Mesendoderm (in vitro differentiated cells): ENCODE measurements at regions not wholly inside any gene's neighbourhood (a gene's known extent, or its start where the extent isn't known, plus 50 kb on each side); places are given as distances from the start of the nearest gene placed in this dataset.

Experiments
- DNase-seq: peaks from one replicate; pipeline ENCODE4 v3.0.0; 2013
- H2AK5ac ChIP-seq: 2 replicates; pipeline ENCODE4 v1.6.1; 2013; ENCODE audit warnings: low read length, inconsistent platforms
- H2BK120ac ChIP-seq: 2 replicates; pipeline ENCODE4 v1.6.1; 2013; ENCODE audit warnings: low read depth, mild to moderate bottlenecking, low read length, moderate library complexity, mixed read lengths
- H2BK15ac ChIP-seq: replicated peaks from 2 replicates; pipeline ENCODE4 v1.6.1; 2013; ENCODE audit warnings: low read depth, mild to moderate bottlenecking, moderate library complexity
- H2BK5ac ChIP-seq: 2 replicates; pipeline ENCODE4 v1.6.1; 2013; ENCODE audit warnings: low read length, inconsistent platforms
- H3K18ac ChIP-seq: 2 replicates; pipeline ENCODE4 v1.6.1; 2013; ENCODE audit warnings: mild to moderate bottlenecking, low read length, mixed read lengths
- H3K23ac ChIP-seq: one replicate; pipeline ENCODE4 v1.6.1; 2013; ENCODE audit warnings: low read length
- H3K27ac ChIP-seq: 2 replicates; pipeline ENCODE4 v1.5.1; 2013; ENCODE audit warnings: low read depth, mild to moderate bottlenecking, inconsistent platforms, low read length, moderate library complexity
- H3K27me3 ChIP-seq: 2 replicates; pipeline ENCODE4 v1.6.1; 2013; ENCODE audit warnings: low read length, control low read depth, mild to moderate bottlenecking, inconsistent platforms; ENCODE audit not compliant: insufficient read depth, poor library complexity
- H3K36me3 ChIP-seq: 2 replicates; pipeline ENCODE4 v1.6.1; 2013; ENCODE audit warnings: low read length, inconsistent platforms; ENCODE audit not compliant: control insufficient read depth, insufficient read depth
- H3K4ac ChIP-seq: one replicate; pipeline ENCODE4 v1.6.1; 2013; ENCODE audit warnings: low read depth, mild to moderate bottlenecking, low read length, moderate library complexity
- H3K4me1 ChIP-seq: 2 replicates; pipeline ENCODE4 v1.6.1; 2013; ENCODE audit warnings: low read depth, low read length, inconsistent platforms; ENCODE audit not compliant: control insufficient read depth
- H3K4me2 ChIP-seq: 2 replicates; pipeline ENCODE4 v1.6.1; 2013; ENCODE audit warnings: low read length
- H3K4me3 ChIP-seq: 2 replicates; pipeline ENCODE4 v1.5.1; 2013; ENCODE audit warnings: mild to moderate bottlenecking, low read length
- H3K56ac ChIP-seq: one replicate; pipeline ENCODE4 v1.6.1; 2013; ENCODE audit warnings: low read length
- H3K79me1 ChIP-seq: 2 replicates; pipeline ENCODE4 v1.6.1; 2013; ENCODE audit warnings: low read length, inconsistent platforms
- H3K79me2 ChIP-seq: 2 replicates; pipeline ENCODE4 v1.6.1; 2013; ENCODE audit warnings: mild to moderate bottlenecking, low read length; ENCODE audit not compliant: control insufficient read depth, insufficient read depth
- H3K9ac ChIP-seq: 2 replicates; pipeline ENCODE4 v1.6.1; 2013; ENCODE audit warnings: low read length, inconsistent platforms
- H4K5ac ChIP-seq: one replicate; pipeline ENCODE4 v1.6.1; 2013; ENCODE audit warnings: low read length
- H4K8ac ChIP-seq: one replicate; pipeline ENCODE4 v1.6.1; 2013; ENCODE audit warnings: low read depth, mild to moderate bottlenecking, control low read depth, low read length, moderate library complexity
- WGBS: extraction: QIAGEN DNeasy Blood & Tissue Kit; methylation state at CpG from one replicate; pipeline ENCODE4 v1.1.7; 2013; ENCODE audit warnings: low lambda C conversion rate, missing lambda C conversion rate; ENCODE audit not compliant: insufficient coverage; ENCODE audit errors: extremely low coverage; 5-methylcytosine and 5-hydroxymethylcytosine counted together

DNA sequence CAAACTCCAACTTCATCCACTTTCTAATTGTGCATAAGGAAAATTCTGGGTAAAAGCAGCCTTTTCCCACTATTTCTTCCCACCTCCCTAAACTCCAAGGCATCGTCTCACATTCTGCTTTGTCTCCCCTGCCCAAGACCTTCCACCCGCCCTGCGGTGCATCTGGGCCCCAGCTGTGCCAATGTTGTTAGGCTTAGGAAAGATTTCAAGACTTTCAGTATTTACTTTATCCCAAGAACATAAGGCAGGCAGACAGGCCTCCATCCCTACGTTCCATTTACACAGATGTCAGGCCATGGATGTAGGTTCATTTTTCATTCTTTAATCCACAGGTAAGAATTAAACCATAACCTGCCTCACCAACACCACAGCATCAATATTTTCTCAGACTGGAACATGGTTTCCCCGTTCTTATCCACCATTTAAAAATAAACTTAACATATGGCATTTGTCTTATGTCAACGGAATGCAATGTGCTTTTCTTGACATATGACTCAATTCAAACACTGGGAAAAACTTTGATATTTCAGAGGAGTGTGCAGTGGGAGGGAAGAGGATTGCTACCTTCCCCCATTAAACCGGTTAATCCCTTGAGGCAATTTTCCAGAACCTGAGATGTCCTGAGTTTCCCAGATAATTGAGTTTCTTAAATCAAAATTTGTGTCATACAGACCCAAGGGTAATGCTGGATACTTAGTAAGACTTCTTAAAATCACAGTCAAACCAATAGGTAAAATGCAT lies 238.0 kb upstream of the LRIG1 start:
- H3K4ac ChIP-seq: no peak overlapping the region
- H3K36me3 ChIP-seq: no peaks in the 10 kb centered on the region
- no peak overlapping the region for H2AK5ac ChIP-seq
- H2BK120ac ChIP-seq: no peak overlapping the region
- no peak overlapping the region for H2BK5ac ChIP-seq
- no peak overlapping the region for H3K23ac ChIP-seq
- no peak overlapping the region for H3K27ac ChIP-seq
- no peak overlapping the region for H3K4me3 ChIP-seq
- H2BK15ac ChIP-seq: no peak overlapping the region
- H3K4me2 ChIP-seq: no peak overlapping the region
- H3K27me3 ChIP-seq: no peaks in the 10 kb centered on the region
- 100% methylated on average over 1 of the region's 7 CpGs for WGBS
- H3K18ac ChIP-seq: no peak overlapping the region
- H3K79me2 ChIP-seq: no peaks in the 10 kb centered on the region
- H3K4me1 ChIP-seq: no peaks in the 10 kb centered on the region
- no peak for DNase-seq
- no peaks in the 10 kb centered on the region for H3K79me1 ChIP-seq
- H3K9ac ChIP-seq: no peak overlapping the region
- H4K8ac ChIP-seq: no peak overlapping the region
- H4K5ac ChIP-seq: no peak overlapping the region
- no peak overlapping the region for H3K56ac ChIP-seq

DNA sequence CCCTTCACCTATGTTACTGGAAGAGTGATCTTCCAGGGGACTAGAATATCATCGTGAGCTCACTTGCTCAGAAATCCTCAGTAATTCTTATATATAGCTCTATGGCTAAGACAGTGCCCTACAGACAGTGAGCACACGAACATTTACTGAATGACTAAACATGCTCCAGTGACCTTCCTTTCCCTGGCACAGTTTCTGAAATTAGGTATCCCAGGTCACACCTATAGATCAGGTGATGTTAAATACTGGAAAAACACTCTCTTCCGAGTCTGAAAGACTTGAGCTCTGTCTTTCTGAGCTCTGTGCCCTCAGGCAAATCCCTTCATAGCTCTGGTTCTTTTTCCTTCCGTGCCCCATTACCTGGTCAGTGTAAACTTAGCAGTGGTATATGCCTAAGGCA lies 239.4 kb upstream of the LRIG1 start:
- H3K9ac ChIP-seq: no peak overlapping the region
- no peaks in the 10 kb centered on the region for H3K27me3 ChIP-seq
- no peaks in the 10 kb centered on the region for H3K36me3 ChIP-seq
- no peaks in the 10 kb centered on the region for H3K79me2 ChIP-seq
- no peak overlapping the region for H3K4me2 ChIP-seq
- H3K79me1 ChIP-seq: no peaks in the 10 kb centered on the region
- no peak overlapping the region for H3K23ac ChIP-seq
- no CpG with 5 or more reads among the region's 4 CpGs for WGBS
- H2BK15ac ChIP-seq: no peak overlapping the region
- H4K5ac ChIP-seq: no peak overlapping the region
- H4K8ac ChIP-seq: no peak overlapping the region
- no peak overlapping the region for H3K56ac ChIP-seq
- H3K27ac ChIP-seq: no peak overlapping the region
- H3K18ac ChIP-seq: no peak overlapping the region
- no peak overlapping the region for H2AK5ac ChIP-seq
- H3K4ac ChIP-seq: no peak overlapping the region
- H2BK120ac ChIP-seq: no peak overlapping the region
- DNase-seq: no peak
- no peak overlapping the region for H3K4me3 ChIP-seq
- H2BK5ac ChIP-seq: no peak overlapping the region
- H3K4me1 ChIP-seq: no peaks in the 10 kb centered on the region

DNA sequence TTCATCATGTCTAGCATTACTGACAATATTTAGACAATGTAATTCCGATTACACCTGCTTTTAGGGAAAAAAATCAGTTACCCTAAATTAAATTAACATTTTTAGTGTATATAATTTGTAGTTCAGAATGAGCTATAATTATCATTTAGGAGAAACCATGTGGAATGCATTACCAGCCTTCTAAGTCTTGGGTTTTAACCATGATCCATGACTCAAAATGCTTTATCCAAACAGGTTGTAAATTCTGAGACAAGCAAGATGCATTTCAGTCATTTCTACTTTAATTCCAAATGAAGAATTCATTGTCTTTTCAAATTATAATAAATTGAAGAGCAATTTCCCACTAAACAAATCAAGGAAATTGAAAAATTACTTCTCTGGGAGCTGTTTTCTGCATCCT lies 243.7 kb upstream of the LRIG1 start:
- Histone ChIP-seq H3K27ac (no peak overlapping the region), H3K23ac (no peak overlapping the region), H3K36me3 (no peaks in the 10 kb centered on the region), H3K4me3 (no peak overlapping the region), H3K4me2 (no peak overlapping the region), H2BK120ac (no peak overlapping the region), H3K9ac (no peak overlapping the region), H3K4ac (no peak overlapping the region), H3K4me1 (no peaks in the 10 kb centered on the region), H2BK5ac (no peak overlapping the region), H4K5ac (no peak overlapping the region), H3K79me2 (no peaks in the 10 kb centered on the region), H3K27me3 (no peaks in the 10 kb centered on the region), H2BK15ac (no peak overlapping the region), H3K79me1 (no peaks in the 10 kb centered on the region), H4K8ac (no peak overlapping the region), H3K56ac (no peak overlapping the region), H3K18ac (no peak overlapping the region), H2AK5ac (no peak overlapping the region)
- no CpG with 5 or more reads among the region's 1 CpG for WGBS
- no peak for DNase-seq

DNA sequence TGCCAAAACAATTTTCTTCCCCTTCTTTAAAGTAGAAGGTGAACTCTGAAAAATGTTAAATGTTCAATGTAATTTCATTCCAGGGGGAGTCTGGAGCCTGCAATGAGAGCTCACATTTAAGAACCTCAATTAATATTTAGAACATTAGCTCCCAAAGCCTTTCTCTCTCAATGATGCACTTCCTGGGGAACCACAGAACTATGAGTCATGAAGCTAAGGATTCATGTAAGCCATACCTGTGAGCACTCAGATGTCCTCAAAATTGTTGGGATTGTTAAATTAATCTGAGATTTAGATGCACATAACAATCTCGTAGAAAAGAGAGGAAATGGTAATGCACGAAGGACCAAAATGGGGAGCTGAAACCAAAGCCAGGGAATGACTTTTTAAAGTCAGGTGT lies 244.2 kb upstream of the LRIG1 start:
- no peaks in the 10 kb centered on the region for H3K79me2 ChIP-seq
- no peak overlapping the region for H3K27ac ChIP-seq
- no peak overlapping the region for H4K5ac ChIP-seq
- no peaks in the 10 kb centered on the region for H3K79me1 ChIP-seq
- no peak overlapping the region for H3K4ac ChIP-seq
- H3K9ac ChIP-seq: no peak overlapping the region
- no peak overlapping the region for H3K4me2 ChIP-seq
- H3K56ac ChIP-seq: no peak overlapping the region
- WGBS: no CpG with 5 or more reads among the region's 2 CpGs
- no peak overlapping the region for H2AK5ac ChIP-seq
- no peak overlapping the region for H3K23ac ChIP-seq
- H3K4me1 ChIP-seq: no peaks in the 10 kb centered on the region
- no peaks in the 10 kb centered on the region for H3K27me3 ChIP-seq
- DNase-seq: no peak
- H3K4me3 ChIP-seq: no peak overlapping the region
- H3K36me3 ChIP-seq: no peaks in the 10 kb centered on the region
- no peak overlapping the region for H3K18ac ChIP-seq
- no peak overlapping the region for H2BK120ac ChIP-seq
- no peak overlapping the region for H2BK5ac ChIP-seq
- no peak overlapping the region for H4K8ac ChIP-seq
- H2BK15ac ChIP-seq: no peak overlapping the region

DNA sequence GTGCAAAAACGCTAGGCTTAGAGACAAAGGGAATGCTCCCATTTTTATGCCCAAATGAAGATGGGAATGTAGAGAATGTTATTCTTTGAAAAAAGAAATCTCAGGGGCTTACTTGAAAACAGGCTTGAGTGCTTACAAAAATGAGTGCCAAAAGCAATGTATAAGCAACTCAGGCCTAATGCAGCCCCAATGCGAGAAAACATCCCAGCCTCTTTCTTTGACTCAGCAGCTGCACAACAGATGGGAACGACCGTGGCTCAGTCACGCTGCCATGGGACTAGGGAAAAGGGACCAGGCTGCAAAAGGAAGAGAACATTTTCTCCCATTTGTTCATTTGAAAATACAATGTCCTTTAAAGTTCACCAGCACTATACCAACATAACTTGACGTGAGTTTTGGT lies 246.4 kb upstream of the LRIG1 start:
- Histone ChIP-seq H3K4me1 (no peaks in the 10 kb centered on the region), H3K18ac (no peak overlapping the region), H4K8ac (no peak overlapping the region), H2BK120ac (no peak overlapping the region), H4K5ac (no peak overlapping the region), H3K4me3 (no peak overlapping the region), H3K56ac (no peak overlapping the region), H2BK15ac (no peak overlapping the region), H3K27me3 (no peaks in the 10 kb centered on the region), H3K79me1 (no peaks in the 10 kb centered on the region), H3K36me3 (no peaks in the 10 kb centered on the region), H3K23ac (no peak overlapping the region), H3K27ac (no peak overlapping the region), H3K4ac (no peak overlapping the region), H3K79me2 (no peaks in the 10 kb centered on the region), H2AK5ac (no peak overlapping the region), H3K4me2 (no peak overlapping the region), H3K9ac (no peak overlapping the region), H2BK5ac (no peak overlapping the region)
- no CpG with 5 or more reads among the region's 6 CpGs for WGBS
- DNase-seq: no peak

DNA sequence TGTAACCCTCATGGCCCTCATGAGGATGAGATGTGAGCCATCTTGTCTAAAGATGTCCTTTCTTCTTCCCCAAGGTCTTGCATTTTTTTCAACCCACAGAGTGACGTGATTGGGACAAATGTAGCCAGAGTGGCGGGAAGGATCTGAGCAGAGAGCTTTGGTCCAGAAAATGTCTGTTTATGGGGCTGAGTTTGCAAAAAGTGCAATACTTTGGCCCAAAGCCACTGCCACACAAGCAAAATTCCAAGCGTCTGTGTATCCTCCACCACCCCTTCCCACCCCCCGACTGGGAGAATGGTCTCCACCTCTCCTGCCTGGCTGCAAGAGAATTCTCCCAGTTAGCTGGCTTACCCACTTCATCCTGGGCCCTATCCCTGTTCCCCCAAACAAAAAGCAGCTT lies 246.9 kb upstream of the LRIG1 start:
- Histone ChIP-seq H2BK120ac (no peak overlapping the region), H3K27me3 (no peaks in the 10 kb centered on the region), H3K23ac (no peak overlapping the region), H3K4me3 (no peak overlapping the region), H2BK15ac (no peak overlapping the region), H3K4me2 (no peak overlapping the region), H3K27ac (no peak overlapping the region), H3K18ac (no peak overlapping the region), H3K9ac (no peak overlapping the region), H3K4me1 (no peaks in the 10 kb centered on the region), H3K4ac (no peak overlapping the region), H3K79me1 (no peaks in the 10 kb centered on the region), H4K8ac (no peak overlapping the region), H3K36me3 (no peaks in the 10 kb centered on the region), H4K5ac (no peak overlapping the region), H3K56ac (no peak overlapping the region), H3K79me2 (no peaks in the 10 kb centered on the region), H2AK5ac (no peak overlapping the region), H2BK5ac (no peak overlapping the region)
- WGBS: no CpG with 5 or more reads among the region's 4 CpGs
- no peak for DNase-seq
